ENCODE measurements at regions not wholly inside any gene's neighbourhood (a gene's known extent, or its start where the extent isn't known, plus 50 kb on each side); places are given as distances from the start of the nearest gene placed in this dataset.

- Histone ChIP-seq H3K4me3 (replicated peaks in 1 of 3; ENCODE audit: insufficient read depth in 1 of 3, low read depth in 1 of 3, low read length in 3 of 3) (no peak overlapping the region), H3K9me3 (replicated peaks; ENCODE audit: control insufficient read depth, insufficient read depth, low read length) (no peaks in the 10 kb centered on the region), H4K20me1 (replicated peaks; ENCODE audit: control insufficient read depth, extremely low read depth, insufficient read depth, low read length) (no peaks in the 10 kb centered on the region), H3K27me3 (ENCODE audit: control insufficient read depth in 2 of 2, insufficient read depth in 2 of 2, low read length in 2 of 2) (peaks cover 0 to 2% of the 10 kb centered on the region in 2 experiments), H3K4me1 (ENCODE audit: control insufficient read depth, extremely low read depth, insufficient read depth, low read length) (no peaks in the 10 kb centered on the region), H3K9ac (replicated peaks; ENCODE audit: extremely low read depth, insufficient read depth, low read length) (no peak overlapping the region), H3K27ac (ENCODE audit: insufficient read depth, low read depth, low read length) (no peak overlapping the region), H3K4me2 (ENCODE audit: insufficient read depth, low read length) (no peak overlapping the region), H3K79me2 (ENCODE audit: control insufficient read depth, insufficient read depth, low read length) (no peaks in the 10 kb centered on the region), H2AFZ (ENCODE audit: low read depth, low read length) (no peak overlapping the region), H3K9me1 (replicated peaks; ENCODE audit: control insufficient read depth, extremely low read depth, insufficient read depth, low read length) (no peaks in the 10 kb centered on the region), H3K36me3 (ENCODE audit: control insufficient read depth in 2 of 2, extremely low read depth in 1 of 2, insufficient read depth in 2 of 2, low read length in 2 of 2) (no peaks in the 10 kb centered on the region)
- ChIA-PET CTCF (interaction anchor here (2.2 kb wide), 1 partner anchor 9 kb away, joined by 5 read pairs; no protein-coding TSS in a partner anchor), POLR2A (no interaction called here)
- no peak for FAIRE-seq
- DNase-seq (ENCODE audit: low read depth, low spot score) = no peak
- dilution Hi-C loops (cut with MboI; ENCODE audit: extremely low pct_ligation_motif_present, low sequenced_read_pairs) (no loop called here), intact Hi-C loops (cut with micrococcal nuclease) (no loop called here)
- no TSS peak for BruUV-seq (replicated peaks)
- no peak for TF ChIP-seq MYC (IDR thresholded peaks at IDR 0.05; ENCODE audit: low read depth, low read length)
- no peak for TF ChIP-seq FOS (IDR thresholded peaks at IDR 0.05; ENCODE audit: borderline replicate concordance, insufficient read depth, low read length)
- no peak for TF ChIP-seq GATA2 (IDR thresholded peaks at IDR 0.05; ENCODE audit: insufficient read depth, insufficient read length, low read depth, low read length)
- no peak for TF ChIP-seq EZH2 (IDR thresholded peaks at IDR 0.05; ENCODE audit: borderline replicate concordance, low read depth, low read length, severe bottlenecking)
- no peak for TF ChIP-seq CTCF (IDR thresholded peaks at IDR 0.05; ENCODE audit: extremely low read depth in 1 of 2, insufficient read depth in 1 of 2, low read depth in 1 of 2, low read length in 2 of 2)
- TF ChIP-seq MAX (IDR thresholded peaks at IDR 0.05; ENCODE audit: insufficient read depth, insufficient read length) = no peak
- TF ChIP-seq POLR2AphosphoS5 (IDR thresholded peaks at IDR 0.05; ENCODE audit: insufficient read depth, low read depth, low read length) = no peak
- no peak for TF ChIP-seq POLR2A (IDR thresholded peaks at IDR 0.05; ENCODE audit: low read depth, low read length)
- no peak for TF ChIP-seq JUN (IDR thresholded peaks at IDR 0.05; ENCODE audit: borderline replicate concordance, insufficient read depth, insufficient read length, low read depth)
Observed at GRCh38 chr7:115812794-115813193, 217.8 kb downstream of the TFEC start.

Data from endothelial cell of umbilical vein (primary cell).